SK-N-SH (cell line): ENCODE measurements at regions not wholly inside any gene's neighbourhood (a gene's known extent, or its start where the extent isn't known, plus 50 kb on each side); places are given as distances from the start of the nearest gene placed in this dataset.

Experiments
- CHD2 ChIP-seq: fragments of 150-350 bp; IDR thresholded peaks from 2 replicates; pipeline ENCODE4 v1.6.1; 2018; ENCODE audit warnings: low read length; ENCODE audit not compliant: partially characterized antibody
- MEF2A ChIP-seq: IDR thresholded peaks from 2 replicates; pipeline ENCODE4 v1.4.0; 2012; ENCODE audit warnings: low read depth, borderline replicate concordance
- NRF1 ChIP-seq: IDR thresholded peaks from 2 replicates; pipeline ENCODE4 v1.6.1; 2012; ENCODE audit warnings: low read depth, mild to moderate bottlenecking, low read length
- POLR2AphosphoS5 ChIP-seq: IDR thresholded peaks from 2 replicates; pipeline ENCODE4 v1.6.1; 2012; ENCODE audit warnings: low read depth, low read length
- RCOR1 ChIP-seq: fragments of 150-350 bp; IDR thresholded peaks from 2 replicates; pipeline ENCODE4 v1.6.1; 2017; ENCODE audit warnings: antibody characterized with exemption, low read length
- SIN3A ChIP-seq: IDR thresholded peaks from 2 replicates; pipeline ENCODE4 v1.6.1; 2012; ENCODE audit warnings: low read depth, mild to moderate bottlenecking, low read length, moderate library complexity, borderline replicate concordance
- SMC3 ChIP-seq: IDR thresholded peaks from 2 replicates; pipeline ENCODE4 v1.6.1; 2012; ENCODE audit warnings: low read depth, low read length, improper control_type of control experiment
- TF ChIP-seq, protein P1 (sequence below): fragments of 200-600 bp; sonication (generic); IDR thresholded peaks from 2 replicates; pipeline ENCODE4 v1.6.1; 2017; ENCODE audit warnings: antibody characterized with exemption, mild to moderate bottlenecking, moderate library complexity
- TF ChIP-seq, protein P2 (sequence below): IDR thresholded peaks from 2 replicates; pipeline ENCODE4; 2012
- TF ChIP-seq, protein P3 (sequence below): IDR thresholded peaks from 2 replicates; pipeline ENCODE4 v1.4.0; 2012; ENCODE audit warnings: low read depth, borderline replicate concordance

- TF ChIP-seq, protein P1, sequence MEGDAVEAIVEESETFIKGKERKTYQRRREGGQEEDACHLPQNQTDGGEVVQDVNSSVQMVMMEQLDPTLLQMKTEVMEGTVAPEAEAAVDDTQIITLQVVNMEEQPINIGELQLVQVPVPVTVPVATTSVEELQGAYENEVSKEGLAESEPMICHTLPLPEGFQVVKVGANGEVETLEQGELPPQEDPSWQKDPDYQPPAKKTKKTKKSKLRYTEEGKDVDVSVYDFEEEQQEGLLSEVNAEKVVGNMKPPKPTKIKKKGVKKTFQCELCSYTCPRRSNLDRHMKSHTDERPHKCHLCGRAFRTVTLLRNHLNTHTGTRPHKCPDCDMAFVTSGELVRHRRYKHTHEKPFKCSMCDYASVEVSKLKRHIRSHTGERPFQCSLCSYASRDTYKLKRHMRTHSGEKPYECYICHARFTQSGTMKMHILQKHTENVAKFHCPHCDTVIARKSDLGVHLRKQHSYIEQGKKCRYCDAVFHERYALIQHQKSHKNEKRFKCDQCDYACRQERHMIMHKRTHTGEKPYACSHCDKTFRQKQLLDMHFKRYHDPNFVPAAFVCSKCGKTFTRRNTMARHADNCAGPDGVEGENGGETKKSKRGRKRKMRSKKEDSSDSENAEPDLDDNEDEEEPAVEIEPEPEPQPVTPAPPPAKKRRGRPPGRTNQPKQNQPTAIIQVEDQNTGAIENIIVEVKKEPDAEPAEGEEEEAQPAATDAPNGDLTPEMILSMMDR = no peak
- TF ChIP-seq, protein P2, sequence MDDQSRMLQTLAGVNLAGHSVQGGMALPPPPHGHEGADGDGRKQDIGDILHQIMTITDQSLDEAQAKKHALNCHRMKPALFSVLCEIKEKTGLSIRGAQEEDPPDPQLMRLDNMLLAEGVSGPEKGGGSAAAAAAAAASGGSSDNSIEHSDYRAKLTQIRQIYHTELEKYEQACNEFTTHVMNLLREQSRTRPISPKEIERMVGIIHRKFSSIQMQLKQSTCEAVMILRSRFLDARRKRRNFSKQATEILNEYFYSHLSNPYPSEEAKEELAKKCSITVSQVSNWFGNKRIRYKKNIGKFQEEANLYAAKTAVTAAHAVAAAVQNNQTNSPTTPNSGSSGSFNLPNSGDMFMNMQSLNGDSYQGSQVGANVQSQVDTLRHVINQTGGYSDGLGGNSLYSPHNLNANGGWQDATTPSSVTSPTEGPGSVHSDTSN = no peak
- TF ChIP-seq RCOR1 (no peak), SMC3 (no peak), MEF2A (no peak), CHD2 (no peak), NRF1 (no peak), POLR2AphosphoS5 (no peak), SIN3A (no peak)
- TF ChIP-seq, protein P3, sequence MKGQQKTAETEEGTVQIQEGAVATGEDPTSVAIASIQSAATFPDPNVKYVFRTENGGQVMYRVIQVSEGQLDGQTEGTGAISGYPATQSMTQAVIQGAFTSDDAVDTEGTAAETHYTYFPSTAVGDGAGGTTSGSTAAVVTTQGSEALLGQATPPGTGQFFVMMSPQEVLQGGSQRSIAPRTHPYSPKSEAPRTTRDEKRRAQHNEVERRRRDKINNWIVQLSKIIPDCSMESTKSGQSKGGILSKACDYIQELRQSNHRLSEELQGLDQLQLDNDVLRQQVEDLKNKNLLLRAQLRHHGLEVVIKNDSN = no peak
Observed at GRCh38 chr2:23230885-23231284, 154.1 kb upstream of the KLHL29 start.
